ENCODE measurements at regions not wholly inside any gene's neighbourhood (a gene's known extent, or its start where the extent isn't known, plus 50 kb on each side); places are given as distances from the start of the nearest gene placed in this dataset.

DNA sequence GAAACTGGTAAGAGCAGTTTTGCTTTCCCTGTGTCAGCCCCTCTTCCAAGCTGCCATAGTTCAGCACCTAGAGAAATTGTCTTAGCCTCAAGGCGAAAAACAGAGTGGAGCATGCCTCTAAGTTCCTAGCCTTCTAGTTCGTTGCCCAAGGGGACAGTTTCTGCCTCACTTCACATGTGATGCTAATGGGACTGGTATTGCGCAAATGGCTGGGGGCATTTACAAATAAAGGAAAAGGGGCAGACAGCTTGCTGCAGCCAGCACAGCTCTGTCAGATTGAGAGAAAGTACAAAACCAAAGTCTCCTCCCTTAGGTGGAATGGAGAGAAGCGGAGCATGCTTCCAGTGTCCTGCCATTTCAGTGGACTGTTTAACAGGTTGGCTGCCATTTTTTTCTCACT is 567.7 kb downstream of the ETV1 start:
- H3K27ac ChIP-seq: no peak overlapping the region
- intact Hi-C loops (cut with DNase I): no loop called here
- no peaks in the 10 kb centered on the region for H3K36me3 ChIP-seq
- no peaks in the 10 kb centered on the region for H3K4me1 ChIP-seq
- DNase-seq: no peak
- H3K9me3 ChIP-seq: peaks cover 0 to 6% (median 2%) of the 10 kb centered on the region in 4 donors
- no peak overlapping the region for H3K4me3 ChIP-seq
- no peaks in the 10 kb centered on the region for H3K27me3 ChIP-seq
- 87% methylated on average over 4 of the region's 4 CpGs for WGBS, 2 donors
- TF ChIP-seq, protein P1, sequence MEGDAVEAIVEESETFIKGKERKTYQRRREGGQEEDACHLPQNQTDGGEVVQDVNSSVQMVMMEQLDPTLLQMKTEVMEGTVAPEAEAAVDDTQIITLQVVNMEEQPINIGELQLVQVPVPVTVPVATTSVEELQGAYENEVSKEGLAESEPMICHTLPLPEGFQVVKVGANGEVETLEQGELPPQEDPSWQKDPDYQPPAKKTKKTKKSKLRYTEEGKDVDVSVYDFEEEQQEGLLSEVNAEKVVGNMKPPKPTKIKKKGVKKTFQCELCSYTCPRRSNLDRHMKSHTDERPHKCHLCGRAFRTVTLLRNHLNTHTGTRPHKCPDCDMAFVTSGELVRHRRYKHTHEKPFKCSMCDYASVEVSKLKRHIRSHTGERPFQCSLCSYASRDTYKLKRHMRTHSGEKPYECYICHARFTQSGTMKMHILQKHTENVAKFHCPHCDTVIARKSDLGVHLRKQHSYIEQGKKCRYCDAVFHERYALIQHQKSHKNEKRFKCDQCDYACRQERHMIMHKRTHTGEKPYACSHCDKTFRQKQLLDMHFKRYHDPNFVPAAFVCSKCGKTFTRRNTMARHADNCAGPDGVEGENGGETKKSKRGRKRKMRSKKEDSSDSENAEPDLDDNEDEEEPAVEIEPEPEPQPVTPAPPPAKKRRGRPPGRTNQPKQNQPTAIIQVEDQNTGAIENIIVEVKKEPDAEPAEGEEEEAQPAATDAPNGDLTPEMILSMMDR (IDR thresholded peaks at IDR 0.05): no peak
- no peak for TF ChIP-seq POLR2A (IDR thresholded peaks at IDR 0.05)
- TF ChIP-seq EP300 (IDR thresholded peaks at IDR 0.05): no peak

DNA sequence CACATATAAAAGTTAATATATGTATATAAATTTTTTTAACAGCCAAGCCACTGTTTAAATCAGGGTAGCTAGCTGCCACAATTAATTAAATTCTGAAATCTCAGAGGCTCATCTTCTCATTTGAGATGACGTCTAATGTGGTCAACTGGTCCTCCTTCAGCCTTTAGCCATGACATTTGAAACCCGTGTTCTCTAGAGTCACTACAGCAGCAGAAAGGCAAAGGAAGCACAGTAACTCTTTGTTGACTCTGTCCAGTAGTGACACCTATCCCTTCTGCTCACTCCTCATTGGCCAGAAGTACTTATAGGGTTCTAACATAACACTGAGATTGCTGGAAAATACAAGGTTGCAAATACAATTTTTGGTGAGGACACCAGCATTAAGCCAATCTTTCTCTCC is 555.5 kb downstream of the ETV1 start:
- WGBS, 2 donors: 73 to 86% methylated on average over 2 of the region's 2 CpGs
- H3K27me3 ChIP-seq: no peaks in the 10 kb centered on the region
- H3K27ac ChIP-seq: no peak overlapping the region
- H3K9me3 ChIP-seq: no peaks in the 10 kb centered on the region
- DNase-seq: no peak
- H3K4me1 ChIP-seq: no peaks in the 10 kb centered on the region
- intact Hi-C loops (cut with DNase I): no loop called here
- no peak overlapping the region for H3K4me3 ChIP-seq
- no peaks in the 10 kb centered on the region for H3K36me3 ChIP-seq
- TF ChIP-seq POLR2A (IDR thresholded peaks at IDR 0.05) (no peak), POLR2AphosphoS5 (IDR thresholded peaks at IDR 0.05) (no peak), EP300 (IDR thresholded peaks at IDR 0.05) (no peak)
- TF ChIP-seq, protein P1 (IDR thresholded peaks at IDR 0.05): no peak

DNA sequence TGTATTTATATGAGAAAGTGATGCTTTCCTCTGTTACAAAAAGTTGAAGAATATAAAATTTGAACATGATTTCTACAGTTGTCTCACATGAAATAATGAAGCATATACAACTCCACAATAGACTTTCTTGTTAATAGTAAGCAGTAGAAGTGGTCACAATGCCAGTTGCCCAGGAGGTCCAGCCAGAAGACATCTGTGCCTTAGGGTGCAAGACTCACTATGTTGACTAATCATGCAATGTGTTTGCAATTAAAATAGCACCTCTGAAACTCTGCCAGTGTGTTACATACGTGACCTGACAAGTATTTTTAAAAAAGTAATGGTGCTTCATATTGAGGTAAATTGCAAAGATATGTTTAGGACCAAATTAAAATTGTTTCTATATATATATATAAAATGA is 547.2 kb downstream of the ETV1 start:
- DNase-seq: no peak
- no peaks in the 10 kb centered on the region for H3K27me3 ChIP-seq
- no peaks in the 10 kb centered on the region for H3K4me1 ChIP-seq
- TF ChIP-seq EP300 (IDR thresholded peaks at IDR 0.05) (no peak), POLR2A (IDR thresholded peaks at IDR 0.05) (no peak), POLR2AphosphoS5 (IDR thresholded peaks at IDR 0.05) (no peak)
- TF ChIP-seq, protein P1 (IDR thresholded peaks at IDR 0.05): no peak
- intact Hi-C loops (cut with DNase I): no loop called here
- WGBS, 2 donors: 52 to 72% methylated on average over 1 of the region's 1 CpG
- H3K9me3 ChIP-seq: no peaks in the 10 kb centered on the region
- H3K4me3 ChIP-seq: no peak overlapping the region
- H3K36me3 ChIP-seq: no peaks in the 10 kb centered on the region
- no peak overlapping the region for H3K27ac ChIP-seq

DNA sequence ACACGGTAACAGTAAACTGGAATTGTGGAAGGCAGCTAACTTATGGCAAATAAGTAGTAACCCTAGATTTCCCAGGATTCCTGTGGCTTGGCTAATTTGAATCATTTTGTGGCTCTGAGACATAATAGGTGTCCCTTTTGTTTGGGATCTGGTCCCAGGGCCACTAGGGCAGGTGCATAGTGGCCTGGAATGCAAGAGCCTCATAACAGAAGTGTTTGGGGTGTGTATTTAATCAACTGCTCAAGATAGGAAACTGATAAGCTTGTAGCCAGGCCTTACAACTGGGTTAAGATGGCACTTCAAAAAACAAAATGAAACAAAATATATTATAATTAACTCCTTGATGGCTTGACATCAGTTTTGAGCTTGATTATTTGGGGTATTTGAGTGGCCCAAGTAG is 541.8 kb downstream of the ETV1 start:
- intact Hi-C loops (cut with DNase I): no loop called here
- WGBS, 2 donors: 89 to 90% methylated on average over 1 of the region's 1 CpG
- no peak overlapping the region for H3K27ac ChIP-seq

DNA sequence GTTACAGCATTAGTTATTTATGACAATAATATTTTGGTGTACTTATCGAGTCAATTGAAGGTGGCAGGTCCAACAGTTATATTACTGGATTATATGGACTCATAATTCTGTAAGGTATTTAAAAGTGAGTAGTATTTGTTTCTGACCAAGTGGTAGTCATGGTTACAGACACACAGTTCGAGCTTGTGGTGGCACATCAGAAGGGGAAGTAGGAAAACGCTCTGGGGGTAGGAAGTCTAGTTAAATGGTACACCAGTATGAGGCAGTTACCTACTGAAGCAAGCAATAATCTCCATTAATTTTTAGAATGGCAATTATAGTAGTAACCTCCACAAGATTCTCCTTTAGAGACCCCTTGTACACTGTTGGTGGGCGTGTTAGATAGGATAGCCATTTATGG is 541.2 kb downstream of the ETV1 start:
- intact Hi-C loops (cut with DNase I): no loop called here
- Histone ChIP-seq H3K27ac (no peak overlapping the region), H3K4me3 (no peak overlapping the region), H3K9me3 (no peaks in the 10 kb centered on the region), H3K4me1 (no peaks in the 10 kb centered on the region), H3K36me3 (no peaks in the 10 kb centered on the region), H3K27me3 (no peaks in the 10 kb centered on the region)
- DNase-seq: no peak
- 63 to 72% methylated on average over 4 of the region's 4 CpGs for WGBS, 2 donors
- TF ChIP-seq, protein P1 (IDR thresholded peaks at IDR 0.05): no peak
- no peak for TF ChIP-seq POLR2A (IDR thresholded peaks at IDR 0.05)
- no peak for TF ChIP-seq POLR2AphosphoS5 (IDR thresholded peaks at IDR 0.05)
- TF ChIP-seq EP300 (IDR thresholded peaks at IDR 0.05): no peak

More for the DNA sequence above, 541.8 kb downstream of the ETV1 start:
- DNase-seq: no peak
- H3K36me3 ChIP-seq: no peaks in the 10 kb centered on the region
- no peaks in the 10 kb centered on the region for H3K4me1 ChIP-seq
- H3K4me3 ChIP-seq: no peak overlapping the region
- no peaks in the 10 kb centered on the region for H3K27me3 ChIP-seq
- no peaks in the 10 kb centered on the region for H3K9me3 ChIP-seq
- TF ChIP-seq EP300 (IDR thresholded peaks at IDR 0.05) (no peak), POLR2A (IDR thresholded peaks at IDR 0.05) (no peak), POLR2AphosphoS5 (IDR thresholded peaks at IDR 0.05) (no peak)
- TF ChIP-seq, protein P1 (IDR thresholded peaks at IDR 0.05): no peak

Measured in sigmoid colon (tissue), 6 donors.